ENCODE measurements at regions not wholly inside any gene's neighbourhood (a gene's known extent, or its start where the extent isn't known, plus 50 kb on each side); places are given as distances from the start of the nearest gene placed in this dataset.

DNA sequence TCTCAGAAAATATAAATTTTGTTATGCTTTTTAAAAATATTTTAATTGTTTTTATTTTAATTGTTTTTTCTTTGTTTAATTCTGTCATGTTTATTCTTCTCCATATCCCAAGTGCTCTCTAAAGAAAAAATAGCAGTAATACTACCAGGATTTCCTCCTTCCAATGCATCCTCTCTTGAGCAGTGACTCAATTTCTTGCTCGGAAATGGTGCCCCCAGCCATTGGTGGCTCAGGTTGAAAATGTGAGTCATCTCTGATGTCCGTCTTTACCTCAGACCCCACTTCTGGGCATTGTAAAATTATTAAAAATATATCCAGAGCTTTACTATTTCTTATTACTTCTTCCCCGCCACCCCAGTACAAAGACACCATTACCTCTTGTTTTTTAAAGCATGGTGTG is 898.5 kb downstream of the METTL15 start:
- DNase-seq (ENCODE audit: low read depth, low spot score) (no peak), ATAC-seq (no peak)
- intact Hi-C loops (cut with micrococcal nuclease) = no loop called here
- no peaks in the 10 kb centered on the region for H3K36me3 ChIP-seq (ENCODE audit: control insufficient read depth in 1 of 2, insufficient read depth in 2 of 2, low read length in 2 of 2)
- no peak overlapping the region for H3K4me2 ChIP-seq (ENCODE audit: low read length)
- no peaks in the 10 kb centered on the region for H3K9me3 ChIP-seq (ENCODE audit: control insufficient read depth in 1 of 2, insufficient read depth in 1 of 2, low read depth in 1 of 2, low read length in 2 of 2)
- ChIA-PET RAD21 (ENCODE audit: low non-redundant PET in 1 of 2, low total read pairs in 2 of 2, uncharacterized antibody in 2 of 2, unreplicated experiment in 2 of 2) (no interaction called here), POLR2A (no interaction called here), CTCF (interaction anchor here (1.4 kb wide), 2 partner anchors 13 to 153 kb away, joined by 3 to 4 read pairs; no protein-coding TSS in a partner anchor)
- no peaks in the 10 kb centered on the region for H3K79me2 ChIP-seq (ENCODE audit: insufficient read depth, low read length)
- H3K27me3 ChIP-seq (ENCODE audit: insufficient read depth, low read length) = no peaks in the 10 kb centered on the region
- H3K9me2 ChIP-seq (ENCODE audit: insufficient read depth) = no peaks in the 10 kb centered on the region
- no peak for TF ChIP-seq CBX3 (IDR thresholded peaks at IDR 0.05; ENCODE audit: low read depth)
- TF ChIP-seq POLR2A (IDR thresholded peaks at IDR 0.05; ENCODE audit: borderline replicate concordance, extremely low read depth, insufficient read depth, insufficient read length) = no peak
- TF ChIP-seq, protein P1, sequence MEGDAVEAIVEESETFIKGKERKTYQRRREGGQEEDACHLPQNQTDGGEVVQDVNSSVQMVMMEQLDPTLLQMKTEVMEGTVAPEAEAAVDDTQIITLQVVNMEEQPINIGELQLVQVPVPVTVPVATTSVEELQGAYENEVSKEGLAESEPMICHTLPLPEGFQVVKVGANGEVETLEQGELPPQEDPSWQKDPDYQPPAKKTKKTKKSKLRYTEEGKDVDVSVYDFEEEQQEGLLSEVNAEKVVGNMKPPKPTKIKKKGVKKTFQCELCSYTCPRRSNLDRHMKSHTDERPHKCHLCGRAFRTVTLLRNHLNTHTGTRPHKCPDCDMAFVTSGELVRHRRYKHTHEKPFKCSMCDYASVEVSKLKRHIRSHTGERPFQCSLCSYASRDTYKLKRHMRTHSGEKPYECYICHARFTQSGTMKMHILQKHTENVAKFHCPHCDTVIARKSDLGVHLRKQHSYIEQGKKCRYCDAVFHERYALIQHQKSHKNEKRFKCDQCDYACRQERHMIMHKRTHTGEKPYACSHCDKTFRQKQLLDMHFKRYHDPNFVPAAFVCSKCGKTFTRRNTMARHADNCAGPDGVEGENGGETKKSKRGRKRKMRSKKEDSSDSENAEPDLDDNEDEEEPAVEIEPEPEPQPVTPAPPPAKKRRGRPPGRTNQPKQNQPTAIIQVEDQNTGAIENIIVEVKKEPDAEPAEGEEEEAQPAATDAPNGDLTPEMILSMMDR (IDR thresholded peaks at IDR 0.05 in 2 of 3, conservative IDR thresholded peaks at IDR 0.05 in 1 of 3; ENCODE audit: borderline replicate concordance in 1 of 3, insufficient read depth in 1 of 3, low read depth in 2 of 3, low read length in 2 of 3) = no peak
- no peak for TF ChIP-seq SRF (IDR thresholded peaks at IDR 0.05; ENCODE audit: low read depth)
- TF ChIP-seq JUND (IDR thresholded peaks at IDR 0.05) = no peak
- no peak for TF ChIP-seq EZH2 (IDR thresholded peaks at IDR 0.05)
- TF ChIP-seq RAD21 (IDR thresholded peaks at IDR 0.05; ENCODE audit: low read depth) = no peak
- TF ChIP-seq, protein P2, sequence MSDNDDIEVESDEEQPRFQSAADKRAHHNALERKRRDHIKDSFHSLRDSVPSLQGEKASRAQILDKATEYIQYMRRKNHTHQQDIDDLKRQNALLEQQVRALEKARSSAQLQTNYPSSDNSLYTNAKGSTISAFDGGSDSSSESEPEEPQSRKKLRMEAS (IDR thresholded peaks at IDR 0.05) = no peak
- no peak for TF ChIP-seq ZNF274 (IDR thresholded peaks at IDR 0.05; ENCODE audit: low read depth, low read length)
- no peak for TF ChIP-seq ELF1 (IDR thresholded peaks at IDR 0.05; ENCODE audit: borderline replicate concordance, low read depth)
- TF ChIP-seq TCF7L2 (IDR thresholded peaks at IDR 0.05; ENCODE audit: borderline replicate concordance, extremely low read depth, insufficient read depth, insufficient read length) = no peak
- no peak for TF ChIP-seq YY1 (IDR thresholded peaks at IDR 0.05; ENCODE audit: extremely low read depth, insufficient replicate concordance, low read depth, low read length)
- no peak for TF ChIP-seq FOSL1 (IDR thresholded peaks at IDR 0.05; ENCODE audit: low read depth)
- TF ChIP-seq POLR2AphosphoS5 (IDR thresholded peaks at IDR 0.05; ENCODE audit: low read depth, low read length) = no peak
- no peak for TF ChIP-seq ZFX (IDR thresholded peaks at IDR 0.05)
- TF ChIP-seq SP1 (IDR thresholded peaks at IDR 0.05; ENCODE audit: low read depth) = no peak
- TF ChIP-seq EGR1 (IDR thresholded peaks at IDR 0.05; ENCODE audit: low read depth) = no peak
- TF ChIP-seq, protein P3, sequence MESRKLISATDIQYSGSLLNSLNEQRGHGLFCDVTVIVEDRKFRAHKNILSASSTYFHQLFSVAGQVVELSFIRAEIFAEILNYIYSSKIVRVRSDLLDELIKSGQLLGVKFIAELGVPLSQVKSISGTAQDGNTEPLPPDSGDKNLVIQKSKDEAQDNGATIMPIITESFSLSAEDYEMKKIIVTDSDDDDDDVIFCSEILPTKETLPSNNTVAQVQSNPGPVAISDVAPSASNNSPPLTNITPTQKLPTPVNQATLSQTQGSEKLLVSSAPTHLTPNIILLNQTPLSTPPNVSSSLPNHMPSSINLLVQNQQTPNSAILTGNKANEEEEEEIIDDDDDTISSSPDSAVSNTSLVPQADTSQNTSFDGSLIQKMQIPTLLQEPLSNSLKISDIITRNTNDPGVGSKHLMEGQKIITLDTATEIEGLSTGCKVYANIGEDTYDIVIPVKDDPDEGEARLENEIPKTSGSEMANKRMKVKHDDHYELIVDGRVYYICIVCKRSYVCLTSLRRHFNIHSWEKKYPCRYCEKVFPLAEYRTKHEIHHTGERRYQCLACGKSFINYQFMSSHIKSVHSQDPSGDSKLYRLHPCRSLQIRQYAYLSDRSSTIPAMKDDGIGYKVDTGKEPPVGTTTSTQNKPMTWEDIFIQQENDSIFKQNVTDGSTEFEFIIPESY (IDR thresholded peaks at IDR 0.05; ENCODE audit: extremely low read depth, insufficient replicate concordance, low read length) = no peak
- no peak for TF ChIP-seq CEBPB (IDR thresholded peaks at IDR 0.05; ENCODE audit: low read depth)
- TF ChIP-seq, protein P4, sequence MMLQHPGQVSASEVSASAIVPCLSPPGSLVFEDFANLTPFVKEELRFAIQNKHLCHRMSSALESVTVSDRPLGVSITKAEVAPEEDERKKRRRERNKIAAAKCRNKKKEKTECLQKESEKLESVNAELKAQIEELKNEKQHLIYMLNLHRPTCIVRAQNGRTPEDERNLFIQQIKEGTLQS (IDR thresholded peaks at IDR 0.05) = no peak
- H2AFZ ChIP-seq (ENCODE audit: low read depth, low read length, poor library complexity, severe bottlenecking) = no peak overlapping the region
- no peaks in the 10 kb centered on the region for H3K4me1 ChIP-seq (ENCODE audit: control insufficient read depth in 1 of 2, insufficient read depth in 2 of 2, low read length in 2 of 2)
- no peak overlapping the region for H3K27ac ChIP-seq (ENCODE audit: low read depth, low read length)
- no peak overlapping the region for H3K9ac ChIP-seq (ENCODE audit: low read length)
- no peak overlapping the region for H3K4me3 ChIP-seq (replicated peaks in 1 of 2; ENCODE audit: low read depth in 1 of 2, low read length in 2 of 2)
- no peaks in the 10 kb centered on the region for H4K20me1 ChIP-seq (ENCODE audit: insufficient read depth)
- no TSS peak for BruUV-seq (replicated peaks)
